ENCODE measurements at regions not wholly inside any gene's neighbourhood (a gene's known extent, or its start where the extent isn't known, plus 50 kb on each side); places are given as distances from the start of the nearest gene placed in this dataset.

- no peak for TF ChIP-seq EZH2phosphoT487 (IDR thresholded peaks at IDR 0.05; ENCODE audit: borderline replicate concordance, low read length)
- no peak for TF ChIP-seq EZH2 (IDR thresholded peaks at IDR 0.05; ENCODE audit: low read length, unreplicated experiment)
These were observed 1146.6 kb upstream of the ZEB2 start for GRCh38 chr2:145666552-145666951.

Data from PC-3 (cell line).